K562 (cell line): ENCODE measurements at regions not wholly inside any gene's neighbourhood (a gene's known extent, or its start where the extent isn't known, plus 50 kb on each side); places are given as distances from the start of the nearest gene placed in this dataset.
"Not testable (repeated sequence)": the region's sequence is repeated elsewhere in the genome, so short reads cannot be mapped to it uniquely, and the experiment has no call there.

ENCODE experiments used
- ATAC-seq: fragments of 200-7000 bp; cut with Tn5 transposase; 3 replicates; pipeline ENCODE4 v1.9.1; 2020; ENCODE audit warnings: moderate library complexity
- BruUV-seq: library from RNA; stranded (reverse); fragments of 400-500 nt; replicated peaks from 2 replicates; lab custom pipeline; 2021; lab: Mats Ljungman, UMichigan
- CTCF ChIA-PET: fragments of 300-600 bp; formaldehyde crosslinking; extraction: SDS; loops from one replicate; lab custom pipeline; 2021; ENCODE audit warnings: low intra/inter-chr PET ratio; lab: Yijun Ruan, JAX
- POLR2A ChIA-PET: fragments of 300-600, 350-650 bp; sonication (Branson Sonifier 250); formaldehyde crosslinking; extraction: SDS; loops from one replicate; lab custom pipeline; 2021; ENCODE audit warnings: antibody characterized with exemption, inconsistent platforms; lab: Yijun Ruan, JAX
- DNase-seq, 4 experiments: peaks; one replicate each; pipeline versions ENCODE4 v3.0.0 to v3.0.0-alpha.2; 2011 to 2018; ENCODE audit warnings: low spot score in 3 of 4, mixed read lengths in 3 of 4; ENCODE audit errors: extremely low read depth in 1 of 4
- FAIRE-seq: peaks from 2 replicates; lab custom pipeline; 2011; peaks lifted over from hg19 to GRCh38; lab: Jason Lieb, UNC
- H2AFZ ChIP-seq: 2 replicates; pipeline ENCODE4 v1.6.0; 2011; ENCODE audit warnings: low read depth, low read length, control low read depth, inconsistent platforms
- H3K27ac ChIP-seq: fragments of 200-600 bp; 3 replicates; pipeline ENCODE4 v1.8.0; 2011; ENCODE audit warnings: low read depth, mild to moderate bottlenecking, control low read depth, inconsistent platforms, low read length, moderate library complexity, mixed read lengths; ENCODE audit errors: extremely low read depth
- H3K27me3 ChIP-seq, 2 experiments: fragments of 300-600 bp in 1 of 2; 2 replicates in 1 of 2; 3 replicates in 1 of 2; pipeline versions ENCODE4 v1.6.0 to v1.8.0; 2011; ENCODE audit warnings: inconsistent platforms in 2 of 2, low read length in 2 of 2, mild to moderate bottlenecking in 1 of 2, mixed read lengths in 1 of 2, moderate library complexity in 1 of 2; ENCODE audit not compliant: control insufficient read depth in 2 of 2, insufficient read depth in 2 of 2
- H3K36me3 ChIP-seq: fragments of 300-600 bp; 3 replicates; pipeline ENCODE4 v1.8.0; 2011; ENCODE audit warnings: mild to moderate bottlenecking, low read length, inconsistent platforms; ENCODE audit not compliant: control insufficient read depth, insufficient read depth
- H3K4me1 ChIP-seq, 2 experiments: fragments of 200-600 bp in 1 of 2; replicated peaks in 1 of 2; 2 replicates in 1 of 2; 3 replicates in 1 of 2; pipeline versions ENCODE4 v1.5.1 to v1.8.0; 2011; ENCODE audit warnings: inconsistent platforms in 2 of 2, low read length in 2 of 2, mild to moderate bottlenecking in 1 of 2, mixed read lengths in 1 of 2, moderate library complexity in 1 of 2; ENCODE audit not compliant: control insufficient read depth in 2 of 2, insufficient read depth in 2 of 2
- H3K4me2 ChIP-seq: 2 replicates; pipeline ENCODE4 v1.6.1; 2011; ENCODE audit warnings: low read length, control low read depth, inconsistent platforms, mixed read lengths; ENCODE audit not compliant: insufficient read depth
- H3K4me3 ChIP-seq: fragments of 200-600 bp; sonication (generic), shearing (Covaris generic); 2 replicates; pipeline ENCODE4 v1.5.1; 2016; ENCODE audit warnings: control low read depth, inconsistent platforms
- H3K79me2 ChIP-seq: fragments of 200-600 bp; 3 replicates; pipeline ENCODE4 v1.8.0; 2011; ENCODE audit warnings: low read length, inconsistent platforms; ENCODE audit not compliant: control insufficient read depth, insufficient read depth
- H3K9ac ChIP-seq, 2 experiments: 2 replicates each; pipeline versions ENCODE4 v1.6.0 to v1.6.1; 2011; ENCODE audit warnings: low read depth in 2 of 2, low read length in 2 of 2, control low read depth in 1 of 2, inconsistent platforms in 1 of 2, mild to moderate bottlenecking in 1 of 2, mixed read lengths in 1 of 2; ENCODE audit not compliant: insufficient read depth in 1 of 2
- H3K9me1 ChIP-seq: one replicate; pipeline ENCODE4 v1.6.0; 2011; ENCODE audit warnings: inconsistent platforms, mild to moderate bottlenecking, low read length, moderate library complexity; ENCODE audit not compliant: control insufficient read depth, insufficient read depth
- H3K9me3 ChIP-seq: replicated peaks from 2 replicates; pipeline ENCODE4 v1.5.1; 2011; ENCODE audit warnings: low read depth, low read length, inconsistent platforms; ENCODE audit not compliant: control insufficient read depth, insufficient read depth
- H4K20me1 ChIP-seq: replicated peaks from 2 replicates; pipeline ENCODE4 v1.6.1; 2011; ENCODE audit warnings: low read length, inconsistent platforms, mixed read lengths; ENCODE audit not compliant: control insufficient read depth, insufficient read depth
- FOSL1 ChIP-seq: fragments of 200-800 bp; sonication (Bioruptor generic); conservative IDR thresholded peaks from 2 replicates; pipeline ENCODE4 v1.6.1; 2016; ENCODE audit warnings: missing genetic modification characterization, missing compliant biosample characterization
- FOXJ2 ChIP-seq: fragments of 200-800 bp; sonication (Bioruptor generic); IDR thresholded peaks from 2 replicates; pipeline ENCODE4 v1.6.1; 2016; ENCODE audit warnings: missing genetic modification characterization, missing compliant biosample characterization
- PKNOX1 ChIP-seq: fragments of 450-650 bp; IDR thresholded peaks from 2 replicates; pipeline ENCODE4 v1.6.1; 2016
- WGBS: fragments of 100-300 bp; shearing (Covaris generic); methylation state at CpG from one replicate; pipeline ENCODE4 v1.1.6; 2016; ENCODE audit warnings: low coverage, mixed read lengths; ENCODE audit not compliant: insufficient coverage; ENCODE audit errors: missing lambda C conversion rate; 5-methylcytosine and 5-hydroxymethylcytosine counted together
- in situ Hi-C: fragments of 300-500 bp; cut with MboI; formaldehyde crosslinking; loops from 4 replicates; pipeline ENCODE4 v1.15.0; 2018; ENCODE audit warnings: inconsistent platforms, mixed read lengths
- intact Hi-C: fragments of 100-400 bp; cut with micrococcal nuclease; formaldehyde crosslinking; loops from 2 replicates; pipeline ENCODE4 v1.14.2; 2022

GRCh38 chr11:67779189-67779875 lies 104.9 kb upstream of the ALDH3B2 start:
- H3K9me1 ChIP-seq, H4K20me1 ChIP-seq, DNase-seq, intact Hi-C loops, H3K4me1 ChIP-seq, H3K9ac ChIP-seq, H3K27ac ChIP-seq, H3K9me3 ChIP-seq, H3K36me3 ChIP-seq, FAIRE-seq, BruUV-seq, H3K4me3 ChIP-seq, H2AFZ ChIP-seq, in situ Hi-C loops, H3K4me2 ChIP-seq, CTCF ChIA-PET, H3K79me2 ChIP-seq: not testable (repeated sequence)
- peaks cover 0 to 15% of the 10 kb centered on the region in 2 experiments; a peak in 3 of 5 replicates for H3K27me3 ChIP-seq
- POLR2A ChIA-PET: interaction anchor here (0.6 kb wide), 1 partner anchor 62 kb away, joined by 3 read pairs; no protein-coding TSS in a partner anchor
- 0% methylated on average over 7 of the region's 7 CpGs for WGBS
- ATAC-seq: 0 out of 3 replicates have a peak, but pooled peaks have one; percentile 27
- TF ChIP-seq PKNOX1: peak; percentile 24; the same call in 1 of the 2 replicates
- TF ChIP-seq FOXJ2 (tag): peak; percentile 28; the same call in 1 of the 2 replicates
- TF ChIP-seq FOSL1 (tag): peak; percentile 62
